ENCODE measurements at regions not wholly inside any gene's neighbourhood (a gene's known extent, or its start where the extent isn't known, plus 50 kb on each side); places are given as distances from the start of the nearest gene placed in this dataset.
"Not testable (repeated sequence)": the region's sequence is repeated elsewhere in the genome, so short reads cannot be mapped to it uniquely, and the experiment has no call there.

DNA sequence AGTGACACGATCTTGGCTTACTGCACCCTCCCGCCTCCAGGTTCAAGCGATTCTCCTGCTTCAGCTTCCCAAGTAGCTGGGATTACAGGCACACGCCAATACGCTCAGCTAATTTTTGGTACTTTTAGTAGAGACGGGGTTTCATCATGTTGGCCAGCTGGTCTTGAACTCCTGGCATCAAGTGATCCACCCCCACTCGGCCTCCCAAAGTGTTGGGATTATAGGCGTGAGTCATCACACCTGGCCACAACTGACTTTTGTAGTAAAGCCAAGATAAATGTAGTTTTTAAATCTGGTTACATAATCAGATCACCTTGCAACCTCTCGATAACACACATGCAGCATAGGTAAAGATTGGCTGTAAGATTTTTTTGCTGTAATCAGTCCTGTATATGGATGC is 657.5 kb upstream of the DPPA4 start:
- DNase-seq (ENCODE audit: low read depth in 3 of 3), result no peak

DNA sequence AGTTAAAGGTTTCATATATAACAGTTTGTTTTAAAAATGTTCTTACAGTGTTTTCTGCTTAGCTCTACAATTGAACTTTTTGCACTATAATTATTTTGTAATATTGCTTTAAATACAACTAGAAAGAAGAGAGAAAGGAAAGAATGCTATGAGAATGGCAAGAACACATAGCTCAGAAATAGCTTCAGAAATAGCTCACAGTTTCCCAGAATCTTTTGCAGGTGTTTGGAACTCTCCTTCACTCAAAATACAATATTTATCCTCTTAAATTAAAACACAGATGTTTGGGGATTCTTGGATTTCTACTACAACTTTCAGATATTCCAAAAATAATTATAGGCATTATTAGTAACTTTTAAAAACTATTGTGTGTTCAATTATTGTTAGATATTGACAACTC is 658.0 kb upstream of the DPPA4 start:
- no peak for DNase-seq (ENCODE audit: low read depth in 3 of 3)

DNA sequence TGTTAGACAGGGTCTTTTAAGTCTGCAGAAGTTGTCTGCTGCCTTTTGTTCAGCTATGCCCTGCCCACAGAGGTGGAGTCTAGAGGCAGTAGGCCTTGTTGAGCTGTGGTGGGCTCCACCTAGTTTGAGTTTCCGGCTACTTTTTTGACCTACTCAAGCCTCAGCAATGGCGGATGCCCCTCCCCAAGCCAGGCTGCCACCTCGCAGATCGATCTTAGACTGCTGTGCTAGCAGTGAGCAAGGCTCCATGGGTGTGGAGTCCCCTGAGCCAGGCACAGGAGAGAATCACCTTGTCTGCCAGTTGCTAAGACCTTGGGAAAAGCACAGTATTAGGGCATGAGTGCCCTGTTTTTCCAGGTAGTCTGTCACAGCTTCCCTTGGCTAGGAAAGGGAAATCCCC is 664.6 kb upstream of the DPPA4 start:
- not testable (repeated sequence) for DNase-seq (ENCODE audit: low read depth in 3 of 3)

DNA sequence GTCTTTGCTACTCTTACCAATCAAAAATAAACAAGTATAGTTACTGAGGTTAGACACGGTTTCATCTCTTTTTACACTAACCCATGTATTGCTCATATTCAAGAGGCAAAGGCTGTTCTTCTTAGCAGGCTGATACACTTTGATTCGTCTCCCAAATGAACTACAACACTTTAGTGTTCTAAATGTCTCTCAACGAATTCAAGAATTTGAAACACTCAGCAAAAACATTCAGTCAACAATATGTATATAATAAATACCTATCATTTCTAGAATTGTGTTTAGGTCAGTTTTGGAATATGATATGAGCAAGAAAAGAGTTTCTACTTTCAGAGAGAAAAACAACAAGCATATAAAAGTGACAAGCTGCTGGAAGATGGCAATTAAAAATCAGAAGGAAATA is 669.6 kb upstream of the DPPA4 start:
- no peak for DNase-seq (ENCODE audit: low read depth in 3 of 3)

DNA sequence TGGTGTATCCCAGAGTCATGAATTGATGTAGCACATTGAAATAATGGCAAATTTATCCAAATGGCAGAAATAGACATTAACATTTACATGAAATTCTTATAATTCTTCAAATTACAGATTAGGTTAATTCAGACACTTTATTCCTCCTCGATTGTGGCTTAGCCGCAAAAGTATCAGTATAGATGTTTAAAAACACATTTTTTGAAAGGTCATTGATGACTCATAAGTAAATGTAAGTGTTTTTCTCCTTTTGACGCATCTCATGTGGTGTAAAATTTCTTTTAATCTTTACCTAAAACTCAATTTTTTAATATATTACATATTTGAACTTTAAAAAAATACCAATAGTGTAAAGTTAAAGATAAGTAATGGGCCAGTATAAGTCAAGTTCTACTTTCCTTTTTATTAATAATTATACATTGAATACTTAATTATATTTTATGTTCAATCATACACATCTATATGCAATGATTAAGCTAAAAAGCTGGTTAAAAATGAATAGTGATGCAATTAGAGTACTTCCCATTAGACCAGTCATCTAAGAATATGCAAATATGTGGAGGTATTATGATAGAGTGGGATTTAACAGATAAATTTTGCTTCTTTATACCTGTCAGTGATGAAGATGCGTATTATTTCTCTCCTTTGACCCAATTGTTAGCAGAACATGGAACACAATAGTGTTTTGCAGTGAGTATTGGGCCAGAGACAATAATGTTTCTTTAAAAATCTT is 678.1 kb upstream of the DPPA4 start:
- DNase-seq (ENCODE audit: low read depth in 3 of 3), result no peak

DNA sequence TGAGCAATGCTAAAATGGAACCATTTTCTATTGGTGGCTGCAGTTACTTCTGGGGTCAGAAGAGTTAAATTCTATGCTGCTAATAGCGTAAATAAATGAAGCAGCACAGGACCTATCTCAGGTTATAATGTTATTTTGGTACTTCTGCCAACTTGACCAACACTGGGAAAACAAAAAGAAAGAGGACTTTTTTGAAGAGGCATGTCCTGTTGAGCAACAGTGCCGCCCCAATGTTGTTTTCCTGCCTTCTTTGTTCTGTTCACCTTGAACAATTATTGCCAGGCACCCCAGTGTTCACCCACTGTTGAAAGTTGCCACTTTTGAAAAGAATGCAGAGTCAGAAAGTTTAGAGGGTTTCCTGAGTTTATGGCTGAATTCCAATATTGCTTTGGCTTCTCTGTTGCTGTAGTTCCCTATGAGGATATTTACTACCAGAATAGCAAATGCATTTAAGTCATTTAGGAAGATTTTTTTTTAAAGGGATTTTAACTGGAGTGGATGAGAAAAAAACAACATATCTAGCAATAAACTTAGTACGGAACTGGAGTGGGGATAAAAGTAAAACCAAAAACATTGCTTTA is 679.0 kb upstream of the DPPA4 start:
- no peak for DNase-seq (ENCODE audit: low read depth in 3 of 3)

DNA sequence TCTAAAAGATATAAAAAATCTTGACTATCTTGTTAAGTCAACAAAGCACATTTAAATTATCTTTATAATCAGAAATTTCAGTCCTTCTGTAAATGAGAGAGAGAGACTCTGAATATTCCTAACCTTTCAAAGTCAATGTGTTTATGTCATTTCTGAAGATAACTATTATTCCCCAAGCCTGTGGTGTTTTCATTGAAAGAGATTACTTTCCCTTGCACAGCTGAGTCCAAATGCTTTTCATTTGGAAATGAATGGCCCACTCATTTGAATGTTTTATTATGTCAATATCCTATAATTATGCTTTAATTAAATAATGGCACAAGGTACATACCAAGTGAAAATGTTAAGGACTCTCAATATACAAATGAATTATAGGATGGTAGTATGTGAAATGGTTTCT is 680.0 kb upstream of the DPPA4 start:
- no peak for DNase-seq (ENCODE audit: low read depth in 3 of 3)

DNA sequence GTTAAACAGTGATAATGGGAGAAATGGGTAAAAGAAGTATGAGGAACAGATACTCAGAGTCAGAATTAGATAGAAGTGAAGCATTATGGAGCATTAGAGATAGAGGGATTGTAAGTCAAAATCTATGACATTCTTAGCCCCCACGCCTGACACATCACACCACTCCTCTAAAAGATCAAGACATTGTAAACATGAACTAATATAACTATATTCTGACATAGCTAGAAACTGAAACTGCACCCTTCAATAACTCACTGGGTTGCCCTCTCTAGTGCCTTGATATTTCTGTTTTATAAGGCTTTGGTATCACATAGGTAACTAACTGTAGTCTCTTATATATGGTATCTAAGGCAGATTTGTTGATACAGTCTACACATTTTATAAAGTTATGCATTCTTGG is 684.3 kb upstream of the DPPA4 start:
- no peak for DNase-seq (ENCODE audit: low read depth in 3 of 3)

DNA sequence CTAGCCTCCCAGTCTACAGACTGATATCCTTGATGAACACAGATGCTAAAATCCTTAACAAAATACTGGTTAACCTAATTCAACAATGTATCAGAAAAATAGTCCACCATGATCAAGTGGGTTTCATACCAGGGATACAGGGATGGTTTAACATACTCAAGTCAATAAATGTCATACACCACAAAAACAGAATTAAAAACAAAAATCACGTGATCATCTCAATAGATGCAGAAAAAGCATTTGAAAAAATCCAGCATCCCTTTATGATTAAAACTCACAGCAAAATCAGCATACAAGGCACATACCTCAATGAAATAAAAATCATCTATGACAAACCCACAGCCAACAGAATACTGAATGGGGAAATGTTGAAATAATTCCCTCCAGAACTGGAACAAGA is 685.7 kb upstream of the DPPA4 start:
- DNase-seq (ENCODE audit: low read depth in 3 of 3), result not testable (repeated sequence)

DNA sequence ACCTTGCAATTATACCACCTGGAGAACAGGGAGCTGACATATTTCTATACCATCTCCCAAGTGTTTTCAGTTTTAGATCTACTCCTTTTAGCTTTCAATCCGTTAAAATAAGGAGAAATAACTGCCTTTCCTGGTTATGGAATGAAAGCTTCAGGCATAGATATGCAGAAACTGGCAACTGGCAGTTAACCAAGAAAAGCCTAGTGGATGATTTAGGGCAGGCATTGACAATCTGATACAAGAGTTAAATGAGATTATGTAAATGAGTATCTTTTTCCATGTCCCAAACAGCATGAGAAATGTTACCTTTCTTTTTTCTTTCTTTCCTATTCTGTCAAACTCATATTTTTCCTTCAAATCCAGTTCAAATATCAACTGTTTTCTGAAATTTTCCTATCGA is 689.1 kb upstream of the DPPA4 start:
- no peak for DNase-seq (ENCODE audit: low read depth in 3 of 3)

DNA sequence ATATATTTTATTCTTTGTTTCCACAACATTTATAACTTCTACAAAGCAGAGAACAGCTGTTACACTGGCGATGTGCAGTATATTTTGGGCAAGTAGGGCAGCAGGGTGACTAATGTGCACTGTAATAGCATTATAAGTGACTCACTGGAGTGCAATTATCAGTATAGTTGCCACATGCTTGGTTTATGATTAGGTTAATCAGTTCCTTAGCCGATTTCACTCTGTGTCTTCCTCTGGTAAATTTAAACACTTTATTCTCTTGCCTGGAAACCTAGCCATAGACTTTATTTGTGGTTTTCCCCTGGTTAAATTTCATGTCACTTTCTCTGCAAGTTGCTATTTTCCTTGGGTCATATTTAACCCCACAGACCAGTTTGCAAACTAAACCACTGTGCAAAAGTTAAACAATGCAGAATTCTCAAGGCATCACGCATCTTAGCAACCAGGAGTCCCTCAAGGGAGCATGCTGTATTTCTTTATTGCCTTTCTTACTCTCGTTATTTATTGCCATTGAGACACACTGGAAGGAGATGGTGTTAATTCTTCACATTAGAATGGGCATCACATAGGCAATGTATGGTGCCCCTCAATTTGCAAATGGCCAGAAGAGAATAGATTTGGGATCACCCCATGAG is 690.2 kb upstream of the DPPA4 start:
- no peak for DNase-seq (ENCODE audit: low read depth in 3 of 3)

DNA sequence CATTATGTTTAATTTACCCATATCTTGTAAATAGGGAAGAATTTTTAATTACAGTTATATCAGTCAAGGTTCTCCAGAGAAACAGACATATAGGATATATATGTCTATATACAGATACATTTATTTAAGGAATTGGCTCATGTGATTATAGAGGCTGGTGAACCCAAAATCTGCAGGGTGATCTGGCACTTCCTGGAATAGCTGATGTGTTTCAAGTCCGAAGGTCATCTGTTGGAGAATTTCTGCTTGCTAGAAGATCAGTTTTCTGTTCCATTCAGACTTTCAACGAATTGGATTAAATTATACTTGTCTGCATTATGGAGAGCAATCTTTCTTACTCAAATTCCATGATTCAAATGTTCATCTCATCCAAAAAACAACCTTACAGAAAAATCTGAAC is 694.6 kb upstream of the DPPA4 start:
- no peak for DNase-seq (ENCODE audit: low read depth in 3 of 3)

DNA sequence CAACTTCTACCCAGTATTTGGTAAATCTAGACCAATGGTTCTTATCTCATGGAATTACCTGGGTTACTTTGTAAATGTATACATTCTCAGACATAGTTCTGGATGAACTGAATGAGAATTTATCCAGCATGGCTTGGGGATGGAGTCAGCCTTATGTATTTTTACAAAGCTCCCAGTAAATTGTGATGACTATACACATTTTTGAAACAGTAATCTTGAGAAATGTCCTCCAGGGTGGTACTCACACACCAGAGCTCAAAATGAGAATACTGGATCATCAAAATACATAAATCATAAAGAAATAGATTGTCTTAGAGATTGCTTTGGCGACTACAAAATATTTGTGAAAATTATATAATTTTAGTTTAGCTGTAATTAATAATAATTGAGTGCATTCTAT is 722.1 kb upstream of the DPPA4 start:
- no peak for DNase-seq (ENCODE audit: low read depth in 3 of 3)

DNA sequence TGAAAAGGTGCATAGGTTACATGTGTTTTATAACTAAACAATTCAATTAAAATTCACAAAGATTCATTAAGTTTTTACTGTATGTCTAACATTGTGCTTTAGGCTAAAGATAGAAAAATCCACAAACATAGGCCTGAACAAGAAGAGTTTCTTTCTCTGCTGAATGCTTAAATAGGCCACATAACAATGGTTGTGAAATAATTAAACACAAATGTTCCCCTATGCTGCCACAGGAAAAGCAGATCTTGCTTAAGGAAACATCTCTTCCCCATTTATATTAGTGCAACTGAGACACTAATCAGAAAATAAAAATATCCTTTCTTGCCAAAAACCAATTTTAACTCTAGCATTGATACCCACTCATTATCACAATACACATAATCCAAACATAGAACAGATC is 725.4 kb upstream of the DPPA4 start:
- no peak for DNase-seq (ENCODE audit: low read depth in 3 of 3)

DNA sequence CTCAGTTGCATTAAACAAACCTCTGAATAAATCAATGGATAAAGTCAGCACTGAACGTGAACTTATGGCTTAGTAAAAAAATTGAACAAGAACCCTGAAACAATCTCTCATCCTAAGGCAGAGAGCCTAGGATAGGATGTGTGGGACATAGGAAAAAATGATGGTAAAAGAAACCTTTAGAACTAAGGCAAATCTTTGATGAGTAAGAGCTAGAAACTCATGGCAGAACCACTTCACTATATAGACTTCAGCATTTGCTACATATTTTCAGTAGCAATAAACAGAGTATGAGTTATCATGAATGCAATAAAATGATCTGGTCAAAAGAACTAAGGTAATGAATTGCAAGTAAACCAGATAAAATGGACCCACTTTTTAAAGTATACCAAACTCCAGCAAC is 725.8 kb upstream of the DPPA4 start:
- DNase-seq (ENCODE audit: low read depth in 3 of 3), result no peak

DNA sequence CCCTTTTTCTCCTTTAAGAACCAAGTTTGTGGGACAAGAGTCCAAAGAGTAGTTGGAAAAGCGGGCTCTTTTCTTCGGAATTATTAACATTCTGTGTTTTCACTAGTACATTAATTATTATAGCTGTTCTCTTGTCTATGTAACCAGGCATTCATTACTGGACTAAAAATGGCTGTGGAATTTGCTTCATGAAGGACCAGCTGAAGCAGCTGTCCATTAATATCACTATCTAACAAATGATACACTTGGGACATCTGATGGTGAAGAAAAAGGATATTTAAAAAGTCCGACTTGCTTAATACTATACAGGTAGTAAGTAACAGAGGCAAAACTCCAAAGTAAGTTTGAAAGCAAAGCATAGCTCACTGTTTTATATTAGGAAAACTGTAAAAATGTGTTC is 728.9 kb upstream of the DPPA4 start:
- DNase-seq (ENCODE audit: low read depth in 3 of 3), result no peak

DNA sequence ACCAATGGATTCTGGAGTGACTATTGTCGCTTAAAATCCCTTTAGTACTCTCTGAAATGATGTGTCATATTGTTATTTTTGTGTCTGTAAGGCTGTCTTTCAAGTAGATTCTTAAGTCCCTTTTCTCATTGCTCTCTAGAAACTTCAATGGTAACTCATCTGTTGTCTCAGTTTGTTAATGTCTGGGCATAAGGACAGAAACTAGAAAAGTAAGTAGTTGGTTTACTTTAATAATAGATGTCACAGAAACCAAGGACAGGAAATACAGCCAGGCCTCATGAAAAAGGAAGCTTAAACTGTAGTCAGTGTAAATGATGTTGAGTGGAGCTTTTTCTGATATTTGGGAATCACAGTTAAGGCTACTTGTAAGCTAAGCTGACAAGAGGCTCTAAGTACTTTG is 730.2 kb upstream of the DPPA4 start:
- DNase-seq (ENCODE audit: low read depth in 3 of 3), result no peak

DNA sequence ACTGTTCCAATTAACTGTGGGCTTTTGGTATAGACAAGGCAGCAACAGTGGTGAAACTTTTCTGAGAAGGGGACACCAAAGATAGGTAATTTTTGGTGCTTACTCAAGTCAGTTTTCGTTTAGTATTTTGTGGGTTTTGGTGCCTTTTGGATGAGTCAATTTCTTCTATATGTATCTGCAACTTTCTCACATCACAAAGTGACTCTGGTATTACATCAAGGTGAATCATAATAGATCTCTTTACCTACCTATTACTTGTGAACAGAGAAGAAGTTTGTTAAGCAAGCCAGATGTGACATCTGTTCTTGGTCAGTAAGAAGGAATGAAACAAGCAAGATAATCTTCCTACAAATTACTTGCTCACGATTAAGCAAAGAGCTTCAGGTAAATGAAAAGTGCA is 732.4 kb upstream of the DPPA4 start:
- no peak for DNase-seq (ENCODE audit: low read depth in 3 of 3)

DNA sequence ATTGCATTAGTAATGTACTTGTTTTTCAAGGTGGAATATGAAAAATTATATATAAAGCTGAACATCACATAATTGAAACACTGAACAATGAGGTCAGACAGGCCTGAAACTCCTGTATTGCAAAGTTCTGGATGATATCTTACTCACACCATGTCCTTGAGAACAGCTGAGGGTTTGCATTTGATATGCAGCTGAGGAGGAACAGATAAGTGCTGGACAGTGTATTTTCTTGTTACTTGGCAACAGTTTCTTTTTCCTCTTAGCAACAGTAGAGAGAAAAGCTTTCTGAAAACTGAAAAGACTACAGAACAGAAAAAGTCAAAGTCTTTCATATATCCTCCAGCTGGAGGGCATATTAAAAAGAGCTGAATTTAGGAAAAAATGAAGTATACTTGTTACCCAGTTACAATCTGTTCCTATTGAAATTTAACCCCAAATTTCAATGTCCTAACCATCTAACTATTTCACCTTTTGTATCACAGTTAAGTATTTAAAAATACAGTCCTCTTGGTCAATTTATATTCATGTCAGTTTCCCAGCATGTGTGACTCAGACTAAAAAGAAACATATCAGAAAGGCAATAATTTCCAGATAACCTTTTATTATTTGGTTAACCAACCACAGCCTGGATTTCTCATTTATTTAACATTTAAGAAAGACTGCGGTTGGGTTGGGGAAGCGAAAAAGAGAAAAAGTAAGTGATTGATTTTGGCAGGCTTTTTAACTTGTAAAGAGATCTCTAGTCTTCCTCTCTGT is 733.0 kb upstream of the DPPA4 start:
- DNase-seq (ENCODE audit: low read depth in 3 of 3), result no peak

DNA sequence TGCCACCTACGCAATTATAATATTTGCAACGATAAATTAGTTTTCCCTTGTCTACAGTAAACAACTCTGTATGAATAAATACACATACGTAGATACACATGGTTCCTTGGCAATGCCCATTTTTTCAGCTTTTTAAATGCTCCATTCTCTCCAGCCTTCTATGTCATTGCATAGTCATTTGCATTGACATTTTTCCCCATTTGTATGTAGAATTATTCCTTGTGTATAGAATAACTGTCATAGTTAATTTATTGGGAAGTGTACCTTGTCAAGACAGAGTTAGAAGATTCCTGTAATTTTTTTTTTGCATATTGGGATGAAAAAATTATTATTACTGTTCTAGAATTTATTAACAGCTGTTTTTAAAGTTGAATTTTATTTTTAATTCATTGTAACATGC is 736.7 kb upstream of the DPPA4 start:
- no peak for DNase-seq (ENCODE audit: low read depth in 3 of 3)

DNA sequence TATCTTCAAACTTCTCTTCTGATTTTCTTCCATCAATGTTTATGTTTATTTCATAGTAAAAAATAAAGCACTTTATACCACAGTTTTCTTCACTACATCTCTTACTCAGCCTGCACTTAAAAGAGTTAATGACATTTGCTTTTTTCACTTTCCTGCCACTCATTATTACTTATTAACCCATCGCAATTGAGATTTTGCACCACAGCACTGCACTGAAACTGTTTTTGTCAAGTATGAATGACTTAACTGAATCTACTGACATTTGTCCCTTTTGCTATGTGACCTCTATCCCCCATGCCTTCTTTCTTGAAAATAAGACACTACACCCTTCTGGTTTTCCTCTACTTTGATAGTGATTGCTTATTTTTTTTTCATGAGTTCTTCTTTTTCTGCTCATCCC is 739.7 kb upstream of the DPPA4 start:
- DNase-seq (ENCODE audit: low read depth in 3 of 3), result no peak

DNA sequence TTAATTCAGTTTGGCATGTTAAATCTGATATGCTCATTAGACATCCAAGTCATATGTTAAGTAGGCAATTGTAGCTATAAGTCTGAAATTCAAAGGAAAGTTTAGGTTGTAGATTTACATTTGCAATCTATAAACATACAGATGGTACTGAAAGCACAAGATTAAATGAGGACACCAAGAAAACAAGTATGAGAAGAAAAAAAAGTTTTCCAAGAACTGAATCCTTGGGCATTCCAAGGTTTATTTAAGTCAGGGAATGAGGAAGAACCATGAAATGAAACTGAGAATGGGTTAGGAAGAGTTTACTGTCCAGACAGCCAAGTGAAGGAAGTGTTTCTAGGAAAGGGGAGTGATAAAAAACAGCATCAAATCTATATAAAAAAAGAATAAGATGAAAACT is 756.1 kb upstream of the DPPA4 start:
- no peak for DNase-seq (ENCODE audit: low read depth in 3 of 3)
